Medulla oblongata (tissue), 1 donor: ENCODE measurements at regions not wholly inside any gene's neighbourhood (a gene's known extent, or its start where the extent isn't known, plus 50 kb on each side); places are given as distances from the start of the nearest gene placed in this dataset.

Experiments used
- DNase-seq: peaks from one replicate; pipeline ENCODE4 v3.0.0-alpha.2; 2015; ENCODE audit errors: extremely low spot score

DNA sequence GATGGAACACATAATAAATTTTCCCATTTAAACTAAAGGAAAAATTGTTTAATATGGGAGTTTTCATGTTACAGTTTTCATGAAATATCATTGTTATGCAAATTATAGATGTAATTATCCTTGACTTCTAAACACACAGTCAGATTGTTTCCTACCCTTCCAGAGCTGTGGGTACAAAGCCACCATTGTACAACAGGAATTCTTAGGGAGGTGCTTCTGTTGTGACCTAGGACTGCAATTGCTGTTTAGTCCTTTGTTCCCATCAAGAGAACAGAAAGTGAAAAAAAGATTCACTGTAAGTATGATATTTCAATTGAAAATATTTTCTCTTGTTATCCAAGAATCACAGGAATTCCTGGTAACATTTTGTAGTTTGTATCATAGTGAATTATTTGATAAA, 455.3 kb upstream of the NAALADL2 start:
- DNase-seq = no peak

- no peak for DNase-seq
These were observed 450.8 kb upstream of the NAALADL2 start for GRCh38 chr3:174408310-174408709.

- DNase-seq = no peak
These were observed 449.9 kb upstream of the NAALADL2 start for GRCh38 chr3:174409086-174409743.

DNA sequence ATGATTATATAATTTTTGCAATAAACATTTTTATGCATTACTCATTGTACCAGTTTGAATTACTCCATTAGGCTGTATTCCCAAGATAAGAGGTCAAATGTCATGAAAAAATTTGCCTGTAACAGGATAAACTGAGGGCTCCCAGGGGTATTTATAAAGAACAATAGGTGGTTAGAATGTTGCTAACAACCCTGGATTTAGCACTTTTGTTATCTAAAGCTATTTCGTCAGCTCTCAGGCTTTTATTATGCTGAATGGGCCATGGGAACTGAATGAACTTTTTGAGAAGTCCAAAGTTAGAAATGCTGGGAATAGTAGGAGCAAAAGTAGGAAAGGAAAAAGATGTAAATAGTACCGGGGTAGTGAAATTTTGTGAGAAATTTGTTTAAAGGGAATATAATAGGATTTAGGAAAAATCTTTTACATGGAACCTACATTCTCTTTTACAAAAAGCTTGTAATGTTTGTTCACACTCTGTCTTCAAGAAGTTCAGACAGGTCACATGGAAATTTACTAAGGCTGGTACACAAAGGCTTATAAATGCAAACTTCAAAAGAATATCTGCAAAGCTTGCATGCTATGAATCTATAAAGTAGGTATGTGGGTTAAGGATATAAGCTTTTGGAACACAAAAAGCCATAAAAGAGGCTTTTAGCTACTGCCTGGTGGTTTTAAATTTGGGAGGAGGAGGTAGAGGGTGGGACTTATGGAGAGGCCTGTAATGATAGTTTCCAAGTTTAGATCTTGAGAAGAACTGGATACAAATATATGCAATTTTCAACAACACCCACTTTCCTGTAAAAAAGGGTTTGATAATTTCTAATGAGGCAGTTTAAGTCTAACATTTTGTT, 445.8 kb upstream of the NAALADL2 start:
- no peak for DNase-seq

DNA sequence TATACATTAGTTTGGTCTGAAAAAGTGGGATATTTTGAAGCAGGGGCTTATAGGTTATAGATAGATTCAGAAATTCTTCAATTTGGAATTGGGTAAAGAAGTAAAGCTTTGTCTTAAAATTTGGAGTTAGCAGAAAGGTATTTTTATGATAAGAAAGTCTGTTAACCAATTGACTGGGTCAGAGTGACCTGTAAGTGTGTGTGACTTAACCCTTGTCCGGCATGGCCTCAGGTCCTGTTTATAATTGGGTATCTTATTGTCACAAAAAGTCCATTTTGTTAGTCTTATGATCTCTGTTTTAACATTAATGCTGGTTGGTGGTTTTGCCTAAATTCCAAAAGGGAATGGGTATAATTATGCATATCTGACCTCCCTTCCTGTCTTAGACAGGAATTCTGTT, 444.2 kb upstream of the NAALADL2 start:
- no peak for DNase-seq

GRCh38 chr3:174417573-174417972, 441.6 kb upstream of the NAALADL2 start:
- peak; percentile 29 for DNase-seq

DNA sequence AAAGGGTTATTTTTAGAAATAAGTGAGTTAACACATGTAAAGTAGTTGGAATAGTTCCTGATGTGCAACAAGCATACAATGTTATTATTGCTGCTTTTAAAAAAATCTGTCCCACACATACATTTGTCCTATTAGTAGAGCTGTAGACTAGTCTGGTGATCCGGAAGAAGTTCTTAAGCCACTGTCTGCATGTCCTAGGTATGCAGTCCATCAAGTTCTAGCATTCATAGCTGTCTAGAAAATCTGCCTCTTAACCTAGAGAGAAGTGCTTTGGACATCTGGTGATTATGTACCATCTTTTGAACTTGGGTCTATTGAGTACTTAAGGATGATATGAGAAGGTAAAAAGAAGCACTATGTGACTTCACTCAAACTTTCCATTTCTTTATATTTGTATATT, 439.9 kb upstream of the NAALADL2 start:
- no peak for DNase-seq

- DNase-seq = no peak
These were observed 435.2 kb upstream of the NAALADL2 start for GRCh38 chr3:174423936-174424335.

DNA sequence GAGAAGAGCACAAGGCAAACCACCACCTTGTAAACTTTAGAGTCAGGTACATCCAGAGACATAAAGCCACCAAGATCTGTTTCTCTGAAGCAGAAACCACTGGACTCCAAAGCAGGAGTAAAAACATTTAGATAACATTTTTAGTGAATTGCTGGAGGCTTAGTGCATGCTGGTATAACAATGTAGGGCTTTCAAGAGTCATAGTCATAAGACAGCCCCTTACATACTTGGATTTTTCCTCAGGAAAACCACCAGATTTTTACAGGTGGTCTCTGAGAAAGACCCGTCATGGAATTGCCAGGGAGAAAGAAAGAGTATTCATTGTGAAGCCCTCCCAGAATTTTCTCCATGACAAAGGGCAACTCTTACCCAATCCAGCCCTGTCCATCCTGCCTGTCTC, 434.5 kb upstream of the NAALADL2 start:
- DNase-seq = no peak

- no peak for DNase-seq
These were observed 433.7 kb upstream of the NAALADL2 start for GRCh38 chr3:174425422-174425821.

DNA sequence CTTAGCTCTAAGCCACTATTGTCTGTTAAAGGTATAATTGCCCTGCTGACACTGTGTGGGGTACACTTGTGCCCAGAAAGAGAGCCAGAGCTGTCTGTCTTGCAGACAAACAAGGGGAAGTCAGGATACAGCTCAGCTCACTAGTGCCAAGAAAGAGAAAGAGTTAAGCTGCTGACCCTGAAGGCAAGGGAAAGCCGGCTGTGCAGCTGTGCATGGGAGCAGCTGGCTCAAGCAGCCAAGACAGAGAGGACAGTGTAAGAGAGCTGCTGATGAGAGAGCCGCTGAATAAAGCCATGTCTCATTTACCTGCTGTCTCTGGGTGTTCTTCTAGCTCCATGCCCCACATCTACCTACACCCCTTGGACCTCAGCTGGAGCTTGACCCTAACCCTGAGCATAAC, 428.1 kb upstream of the NAALADL2 start:
- DNase-seq = no peak

DNA sequence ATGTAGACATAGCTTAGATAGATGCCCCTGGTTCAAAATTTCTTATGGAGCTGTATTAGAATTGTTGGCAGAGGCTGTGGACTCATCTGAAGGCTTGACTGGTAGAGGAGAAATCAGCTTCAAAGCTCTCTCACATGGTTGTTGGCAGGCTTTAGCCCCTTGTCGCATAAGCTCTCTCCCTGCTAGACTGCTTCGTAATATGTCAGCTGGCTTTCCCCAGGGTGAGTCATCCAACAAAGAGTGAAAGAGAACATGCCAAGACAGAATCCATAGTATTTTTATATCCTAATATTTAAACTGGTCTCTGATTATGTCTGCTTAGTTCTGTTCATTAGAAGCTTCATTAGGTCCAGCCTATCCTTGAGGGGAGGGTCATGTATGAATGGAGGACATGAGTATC, 427.4 kb upstream of the NAALADL2 start:
- DNase-seq = no peak

- DNase-seq = no peak
These were observed 422.8 kb upstream of the NAALADL2 start for GRCh38 chr3:174436367-174436766.

DNA sequence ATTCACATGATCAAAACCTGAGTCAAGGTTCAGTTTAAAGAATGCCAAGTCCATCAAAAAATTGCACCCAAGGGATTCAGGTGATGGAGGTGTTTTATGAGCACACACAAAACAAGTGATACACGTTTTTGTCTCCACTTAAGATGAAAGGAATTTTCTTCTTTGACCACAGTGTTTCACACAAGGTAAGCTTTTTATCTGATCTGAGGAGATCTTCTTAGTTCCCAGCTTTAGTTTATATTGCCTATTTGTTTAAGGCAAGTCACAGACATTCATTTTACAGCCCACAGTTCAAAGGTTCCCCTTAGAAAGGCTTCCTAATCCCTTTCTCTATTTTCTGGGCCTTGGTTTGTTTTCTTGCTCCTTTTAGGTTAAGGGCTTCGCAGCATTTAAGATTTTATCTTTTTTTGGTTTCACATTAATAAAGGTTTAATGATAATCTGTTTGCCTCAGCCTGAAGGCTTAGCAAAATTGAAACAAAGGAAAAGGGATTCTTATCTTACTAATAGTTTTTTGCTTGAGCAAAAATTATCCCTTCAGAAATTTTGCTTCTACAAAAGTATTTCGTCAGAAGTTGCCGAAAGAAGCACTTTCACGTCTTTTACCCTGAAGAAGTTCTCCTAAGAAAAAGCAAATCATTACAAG, 420.5 kb upstream of the NAALADL2 start:
- no peak for DNase-seq

DNA sequence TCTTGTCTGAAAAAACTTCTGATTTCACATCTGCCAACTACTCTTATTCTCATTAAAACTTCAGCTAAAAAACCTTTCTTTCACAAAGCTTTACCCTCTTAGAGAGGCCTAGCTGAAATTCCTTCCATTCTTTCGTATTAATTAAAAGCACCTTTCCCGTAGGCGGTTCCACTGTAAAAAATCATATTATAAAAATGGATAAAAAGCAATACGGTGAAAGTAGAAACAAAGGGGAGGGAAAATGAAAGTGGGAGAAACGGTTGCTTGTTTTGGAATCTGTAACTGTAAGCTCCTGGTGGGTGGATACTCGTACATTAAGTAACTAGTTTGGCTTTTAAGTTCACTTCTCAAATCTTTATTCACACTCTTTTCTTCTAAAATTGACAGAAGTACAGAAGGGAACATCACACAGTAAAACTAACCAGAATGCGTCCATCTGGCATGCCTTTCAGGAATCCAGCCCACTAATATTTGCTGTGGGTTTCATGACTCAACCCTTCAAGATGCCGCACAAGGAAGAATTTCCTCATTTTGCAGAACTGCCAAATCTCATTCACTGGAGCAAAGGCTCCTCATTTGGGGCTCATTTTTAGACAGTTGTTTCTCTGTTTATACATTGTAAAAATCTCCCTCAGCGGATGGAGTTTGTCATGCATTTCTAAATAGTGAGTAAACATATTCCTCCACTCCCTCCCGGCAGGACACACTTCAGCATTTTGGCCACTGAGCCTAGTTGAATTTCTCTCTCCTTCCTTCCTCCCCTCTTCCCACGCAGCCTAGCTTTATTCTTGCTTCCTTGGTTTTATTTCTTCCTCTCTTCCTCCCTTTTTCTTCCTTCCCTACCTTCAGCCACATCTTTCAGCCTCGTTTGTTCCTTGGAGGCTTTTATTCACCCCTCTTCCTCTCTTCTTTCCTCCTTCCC, 419.5 kb upstream of the NAALADL2 start:
- peak; percentile 70 for DNase-seq

- no peak for DNase-seq
These were observed 418.9 kb upstream of the NAALADL2 start for GRCh38 chr3:174440253-174440701.

DNA sequence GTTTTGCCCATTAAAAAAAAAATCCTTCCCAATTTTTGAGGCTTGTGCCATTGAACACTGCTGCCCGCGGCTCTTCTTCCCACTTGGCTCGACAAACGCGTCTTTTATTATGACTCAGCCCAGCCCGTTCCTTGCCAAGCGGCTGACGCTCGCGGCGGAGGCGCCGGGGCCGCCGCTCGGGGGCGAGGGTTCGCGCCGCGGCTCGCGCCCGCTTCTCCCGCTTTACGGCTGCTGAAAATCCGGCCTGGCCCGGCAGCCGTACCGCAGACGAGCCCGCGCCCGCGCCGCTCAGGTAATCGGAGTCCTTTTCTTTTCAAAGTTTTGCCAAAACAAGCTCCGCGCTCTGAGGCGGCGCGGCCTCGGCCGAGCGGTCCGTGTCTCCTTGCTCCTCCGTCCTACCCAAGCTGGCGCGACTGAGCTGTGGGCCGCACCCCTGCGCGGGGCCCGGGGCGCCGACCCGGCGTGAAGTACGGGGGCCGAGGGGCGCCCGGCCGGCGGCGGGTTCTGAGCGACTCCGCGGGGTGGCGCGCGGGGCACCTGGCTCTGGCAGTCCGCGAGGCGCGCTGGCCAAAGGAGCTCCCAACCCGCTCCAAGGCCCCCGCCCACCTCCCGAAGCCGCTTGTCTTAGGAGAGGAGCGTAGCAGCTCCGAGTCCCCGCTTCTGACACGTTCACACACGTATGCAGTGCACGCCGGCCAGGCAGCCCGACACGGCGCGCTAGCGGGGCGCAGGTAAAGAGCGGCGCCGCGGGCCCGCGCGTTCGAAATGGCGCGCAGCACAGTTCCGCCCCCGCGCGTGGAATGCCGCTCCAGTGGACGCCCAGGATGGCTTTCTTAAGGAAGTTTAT, 418.2 kb upstream of the NAALADL2 start:
- peak; percentile 90 for DNase-seq

DNA sequence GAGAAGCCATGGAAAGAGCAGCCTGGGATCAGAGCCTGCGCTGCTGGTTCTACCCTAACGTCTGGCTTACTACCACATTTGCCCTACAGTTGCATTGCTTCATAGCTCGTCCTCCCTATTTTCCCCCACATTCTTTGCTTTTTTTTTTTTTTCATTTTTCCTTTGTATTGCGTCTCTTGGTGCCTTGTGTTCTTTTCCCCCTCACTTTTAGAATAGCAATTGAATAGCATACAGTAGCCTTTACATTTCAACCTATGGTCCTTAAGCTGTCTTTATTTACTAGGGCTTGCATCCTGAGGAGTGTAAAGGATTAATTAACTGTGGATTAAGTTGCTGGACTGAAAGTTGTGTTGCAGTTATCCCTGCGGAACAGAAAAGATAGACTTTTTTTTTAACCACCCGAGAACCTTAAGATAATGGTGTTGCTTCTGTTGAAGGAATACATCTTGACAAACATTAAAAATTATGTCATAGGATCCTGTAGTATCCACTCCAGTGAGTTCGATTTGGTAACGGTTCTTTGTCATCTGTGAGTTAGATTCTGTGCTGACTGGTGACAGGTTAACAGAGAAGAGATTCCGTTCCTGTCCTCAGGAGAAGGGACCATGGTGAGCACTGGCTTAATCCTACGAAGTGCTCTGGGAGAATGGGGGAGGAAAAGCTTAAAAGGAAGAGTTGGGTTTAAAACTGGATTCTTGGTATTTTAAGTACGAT, 417.4 kb upstream of the NAALADL2 start:
- DNase-seq = peak; percentile 19

DNA sequence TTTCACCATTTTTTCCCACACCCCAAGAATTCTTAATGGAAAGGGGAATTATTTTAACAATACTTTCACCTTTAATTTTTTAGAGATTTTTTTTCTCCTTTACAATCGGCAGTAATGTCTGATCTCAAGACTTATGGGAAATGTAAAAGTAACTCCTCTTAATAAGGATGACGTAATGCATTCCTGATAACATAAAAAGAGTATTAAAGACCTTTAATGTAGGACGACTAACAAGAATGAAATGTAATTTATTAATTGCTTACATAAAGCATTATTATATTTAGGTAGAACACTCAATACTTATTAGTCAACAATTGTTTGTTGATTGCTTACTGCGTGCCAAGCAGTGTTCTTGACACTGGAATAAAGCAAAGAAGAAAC, 416.8 kb upstream of the NAALADL2 start:
- DNase-seq = no peak

DNA sequence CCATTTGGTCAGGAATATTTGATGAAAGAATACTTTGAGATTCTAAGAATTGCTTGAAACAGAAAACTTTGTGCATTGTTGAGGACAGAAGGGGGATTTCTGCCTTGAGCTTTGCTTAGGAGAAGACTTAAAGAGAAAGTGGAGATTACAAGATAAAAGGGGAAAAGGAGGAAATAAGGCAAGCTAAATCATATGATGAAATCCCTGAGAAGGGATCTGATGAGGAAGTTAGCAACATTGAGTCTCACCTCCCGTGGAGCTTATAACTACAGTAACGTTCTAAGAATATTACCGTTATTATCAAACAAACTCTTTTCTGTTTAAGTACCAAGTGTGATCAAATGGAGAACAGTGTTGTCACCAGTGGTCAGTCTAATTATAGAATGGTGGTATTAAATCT, 414.7 kb upstream of the NAALADL2 start:
- peak; percentile 20 for DNase-seq
